ENCODE measurements at regions not wholly inside any gene's neighbourhood (a gene's known extent, or its start where the extent isn't known, plus 50 kb on each side); places are given as distances from the start of the nearest gene placed in this dataset.

DNA sequence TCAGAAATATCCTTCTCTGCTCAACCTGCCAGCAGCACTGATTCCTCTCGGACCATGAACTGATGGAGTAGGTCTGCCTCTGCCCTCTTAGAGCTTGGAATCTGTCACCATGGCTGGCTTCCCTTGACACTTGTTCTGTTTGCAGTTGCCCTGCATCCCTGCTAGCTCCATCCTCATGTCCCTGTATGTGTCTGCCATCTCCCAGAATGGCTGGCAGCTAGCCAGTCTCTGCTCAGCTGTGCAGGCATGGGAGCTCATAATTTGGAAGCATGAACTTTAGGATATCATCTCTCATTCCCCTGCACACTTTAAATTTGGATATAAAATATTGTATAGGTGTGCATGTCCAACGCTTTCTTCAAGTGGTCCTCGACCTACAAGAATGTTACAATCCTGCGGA is 95.4 kb downstream of the C1orf94 start:
- TF ChIP-seq, protein P1, sequence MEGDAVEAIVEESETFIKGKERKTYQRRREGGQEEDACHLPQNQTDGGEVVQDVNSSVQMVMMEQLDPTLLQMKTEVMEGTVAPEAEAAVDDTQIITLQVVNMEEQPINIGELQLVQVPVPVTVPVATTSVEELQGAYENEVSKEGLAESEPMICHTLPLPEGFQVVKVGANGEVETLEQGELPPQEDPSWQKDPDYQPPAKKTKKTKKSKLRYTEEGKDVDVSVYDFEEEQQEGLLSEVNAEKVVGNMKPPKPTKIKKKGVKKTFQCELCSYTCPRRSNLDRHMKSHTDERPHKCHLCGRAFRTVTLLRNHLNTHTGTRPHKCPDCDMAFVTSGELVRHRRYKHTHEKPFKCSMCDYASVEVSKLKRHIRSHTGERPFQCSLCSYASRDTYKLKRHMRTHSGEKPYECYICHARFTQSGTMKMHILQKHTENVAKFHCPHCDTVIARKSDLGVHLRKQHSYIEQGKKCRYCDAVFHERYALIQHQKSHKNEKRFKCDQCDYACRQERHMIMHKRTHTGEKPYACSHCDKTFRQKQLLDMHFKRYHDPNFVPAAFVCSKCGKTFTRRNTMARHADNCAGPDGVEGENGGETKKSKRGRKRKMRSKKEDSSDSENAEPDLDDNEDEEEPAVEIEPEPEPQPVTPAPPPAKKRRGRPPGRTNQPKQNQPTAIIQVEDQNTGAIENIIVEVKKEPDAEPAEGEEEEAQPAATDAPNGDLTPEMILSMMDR (conservative IDR thresholded peaks at IDR 0.05; ENCODE audit: low read depth in 2 of 2) = no peak
- TF ChIP-seq EZH2 (IDR thresholded peaks at IDR 0.05; ENCODE audit: low read depth, unreplicated experiment) (no peak), EZH2phosphoT487 (IDR thresholded peaks at IDR 0.05; ENCODE audit: unreplicated experiment) (no peak), ZNF331 (CRISPR knock-in tag; IDR thresholded peaks at IDR 0.05; ENCODE audit: low read depth) (no peak), POLR2AphosphoS5 (IDR thresholded peaks at IDR 0.05; ENCODE audit: low read depth) (no peak), CREB1 (CRISPR knock-in tag; IDR thresholded peaks at IDR 0.05; ENCODE audit: low read depth) (no peak), NANOG (IDR thresholded peaks at IDR 0.05; ENCODE audit: borderline replicate concordance) (no peak), JUNB (IDR thresholded peaks at IDR 0.05; ENCODE audit: unreplicated experiment) (no peak)
- TF ChIP-seq, protein P2, sequence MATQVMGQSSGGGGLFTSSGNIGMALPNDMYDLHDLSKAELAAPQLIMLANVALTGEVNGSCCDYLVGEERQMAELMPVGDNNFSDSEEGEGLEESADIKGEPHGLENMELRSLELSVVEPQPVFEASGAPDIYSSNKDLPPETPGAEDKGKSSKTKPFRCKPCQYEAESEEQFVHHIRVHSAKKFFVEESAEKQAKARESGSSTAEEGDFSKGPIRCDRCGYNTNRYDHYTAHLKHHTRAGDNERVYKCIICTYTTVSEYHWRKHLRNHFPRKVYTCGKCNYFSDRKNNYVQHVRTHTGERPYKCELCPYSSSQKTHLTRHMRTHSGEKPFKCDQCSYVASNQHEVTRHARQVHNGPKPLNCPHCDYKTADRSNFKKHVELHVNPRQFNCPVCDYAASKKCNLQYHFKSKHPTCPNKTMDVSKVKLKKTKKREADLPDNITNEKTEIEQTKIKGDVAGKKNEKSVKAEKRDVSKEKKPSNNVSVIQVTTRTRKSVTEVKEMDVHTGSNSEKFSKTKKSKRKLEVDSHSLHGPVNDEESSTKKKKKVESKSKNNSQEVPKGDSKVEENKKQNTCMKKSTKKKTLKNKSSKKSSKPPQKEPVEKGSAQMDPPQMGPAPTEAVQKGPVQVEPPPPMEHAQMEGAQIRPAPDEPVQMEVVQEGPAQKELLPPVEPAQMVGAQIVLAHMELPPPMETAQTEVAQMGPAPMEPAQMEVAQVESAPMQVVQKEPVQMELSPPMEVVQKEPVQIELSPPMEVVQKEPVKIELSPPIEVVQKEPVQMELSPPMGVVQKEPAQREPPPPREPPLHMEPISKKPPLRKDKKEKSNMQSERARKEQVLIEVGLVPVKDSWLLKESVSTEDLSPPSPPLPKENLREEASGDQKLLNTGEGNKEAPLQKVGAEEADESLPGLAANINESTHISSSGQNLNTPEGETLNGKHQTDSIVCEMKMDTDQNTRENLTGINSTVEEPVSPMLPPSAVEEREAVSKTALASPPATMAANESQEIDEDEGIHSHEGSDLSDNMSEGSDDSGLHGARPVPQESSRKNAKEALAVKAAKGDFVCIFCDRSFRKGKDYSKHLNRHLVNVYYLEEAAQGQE (IDR thresholded peaks at IDR 0.05; ENCODE audit: unreplicated experiment) = no peak
- TF ChIP-seq, protein P3, sequence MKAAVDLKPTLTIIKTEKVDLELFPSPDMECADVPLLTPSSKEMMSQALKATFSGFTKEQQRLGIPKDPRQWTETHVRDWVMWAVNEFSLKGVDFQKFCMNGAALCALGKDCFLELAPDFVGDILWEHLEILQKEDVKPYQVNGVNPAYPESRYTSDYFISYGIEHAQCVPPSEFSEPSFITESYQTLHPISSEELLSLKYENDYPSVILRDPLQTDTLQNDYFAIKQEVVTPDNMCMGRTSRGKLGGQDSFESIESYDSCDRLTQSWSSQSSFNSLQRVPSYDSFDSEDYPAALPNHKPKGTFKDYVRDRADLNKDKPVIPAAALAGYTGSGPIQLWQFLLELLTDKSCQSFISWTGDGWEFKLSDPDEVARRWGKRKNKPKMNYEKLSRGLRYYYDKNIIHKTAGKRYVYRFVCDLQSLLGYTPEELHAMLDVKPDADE (IDR thresholded peaks at IDR 0.05) = no peak

Measured in GM23338 (cell line).